ENCODE measurements at regions not wholly inside any gene's neighbourhood (a gene's known extent, or its start where the extent isn't known, plus 50 kb on each side); places are given as distances from the start of the nearest gene placed in this dataset.
A peak's percentile ranks its signal among the peaks of the same experiment; 100 is the strongest.
"Not testable (repeated sequence)": the region's sequence is repeated elsewhere in the genome, so short reads cannot be mapped to it uniquely, and the experiment has no call there.

GRCh38 chr12:68505970-68506369, 104.7 kb upstream of the RAP1B start:
- DNase-seq, result no peak

DNA sequence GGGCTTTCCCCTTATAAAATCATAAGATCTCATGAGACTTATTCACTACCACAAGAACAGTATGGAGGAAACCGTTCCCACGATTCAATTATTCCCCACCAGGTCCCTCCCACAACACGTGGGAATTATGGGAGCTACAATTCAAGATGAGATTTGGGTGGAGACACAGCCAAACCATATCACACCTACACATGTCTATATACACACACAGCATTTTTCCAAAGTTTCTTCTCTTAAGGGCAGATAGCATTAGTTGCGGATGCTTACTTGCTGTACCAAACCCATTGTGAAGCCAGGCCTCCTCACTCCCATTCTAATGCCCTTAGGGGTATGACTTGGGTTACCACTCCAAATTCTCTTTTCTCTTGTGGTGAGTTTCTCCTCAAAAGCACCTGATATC, 104.1 kb upstream of the RAP1B start:
- no peak for DNase-seq

DNA sequence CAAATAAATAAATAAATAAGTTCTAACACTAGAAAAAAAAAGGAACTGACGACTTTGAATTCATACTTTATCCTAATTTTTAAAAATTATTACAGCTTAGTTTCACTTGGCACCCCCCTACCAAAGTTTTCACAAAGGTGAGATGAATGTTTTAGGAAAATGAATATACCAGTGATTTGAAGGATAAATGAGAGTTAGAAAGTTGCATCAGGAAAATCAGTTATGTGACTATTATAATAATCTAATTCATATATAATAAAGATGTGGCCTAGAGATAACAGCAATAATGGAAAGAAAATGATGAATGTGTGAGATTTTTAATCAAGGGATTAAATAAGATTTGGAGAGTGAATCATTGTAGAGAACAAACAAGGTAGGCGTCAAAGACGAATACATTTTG, 103.0 kb upstream of the RAP1B start:
- DNase-seq, result no peak

DNA sequence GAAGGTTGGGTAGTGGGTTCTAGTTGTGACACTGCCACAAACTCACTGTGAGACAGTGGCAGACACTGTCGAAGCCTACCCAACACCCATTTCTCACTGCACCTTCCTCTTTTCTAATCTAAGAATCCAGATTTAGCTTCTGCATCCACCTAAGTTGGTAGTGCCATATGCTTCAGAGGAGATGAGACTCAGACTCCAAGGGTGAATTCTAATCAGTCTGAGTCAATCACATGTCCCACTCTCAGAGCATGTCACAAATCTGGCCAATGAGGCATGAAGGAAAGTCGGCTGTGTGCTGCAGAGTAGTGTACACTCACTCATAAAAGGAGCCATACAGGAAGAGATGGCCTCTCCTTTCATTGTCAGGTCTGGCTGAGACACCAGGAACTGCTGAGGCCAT, 102.1 kb upstream of the RAP1B start:
- no peak for DNase-seq

- DNase-seq, result no peak
These were observed 101.5 kb upstream of the RAP1B start for GRCh38 chr12:68509242-68509641.

DNA sequence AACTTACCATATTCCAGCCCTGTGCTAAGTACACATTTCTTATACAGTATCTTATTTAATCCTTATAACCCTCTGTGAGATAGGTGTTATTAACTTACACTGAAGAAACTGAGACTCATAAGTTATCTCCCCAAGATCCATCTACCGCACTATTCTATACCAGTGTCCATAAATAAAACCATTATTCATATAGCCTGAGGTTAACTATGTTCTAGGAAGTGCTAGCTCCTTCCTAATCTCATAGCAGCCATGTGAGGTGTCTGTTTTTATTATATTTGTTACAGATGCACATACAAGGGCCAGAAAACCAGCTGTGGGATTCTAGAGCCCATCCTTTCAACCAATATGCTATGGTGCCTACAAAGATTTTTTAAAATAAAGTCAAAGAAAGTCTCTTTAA, 100.3 kb upstream of the RAP1B start:
- DNase-seq, result no peak

GRCh38 chr12:68514807-68515411, 95.8 kb upstream of the RAP1B start:
- DNase-seq, result no peak

- no peak for DNase-seq
These were observed 94.9 kb upstream of the RAP1B start for GRCh38 chr12:68515793-68516192.

DNA sequence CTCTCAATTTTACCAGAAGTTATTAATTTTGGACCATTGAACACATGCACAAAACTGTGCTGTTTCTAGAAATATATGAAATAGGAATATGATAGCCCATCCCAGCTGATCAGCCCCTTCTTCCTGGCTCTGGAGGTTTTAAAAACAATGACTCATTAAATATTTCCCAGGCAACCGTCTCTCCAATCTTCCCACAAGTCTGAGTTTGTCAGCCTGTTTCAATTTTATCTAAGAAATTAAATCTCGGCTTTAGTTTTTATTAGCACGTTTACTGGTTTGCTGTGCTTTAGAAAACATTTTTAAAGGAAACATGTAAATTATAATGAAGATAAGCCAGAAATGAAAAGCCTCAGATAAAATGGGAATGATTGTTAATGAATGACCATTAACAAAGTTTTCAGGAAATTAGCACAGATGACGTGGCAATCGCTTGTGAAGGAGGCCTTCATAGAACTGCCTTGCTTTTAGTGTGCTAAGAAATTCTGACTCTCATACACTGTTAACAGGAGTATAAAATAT, 89.3 kb upstream of the RAP1B start:
- DNase-seq, result no peak

DNA sequence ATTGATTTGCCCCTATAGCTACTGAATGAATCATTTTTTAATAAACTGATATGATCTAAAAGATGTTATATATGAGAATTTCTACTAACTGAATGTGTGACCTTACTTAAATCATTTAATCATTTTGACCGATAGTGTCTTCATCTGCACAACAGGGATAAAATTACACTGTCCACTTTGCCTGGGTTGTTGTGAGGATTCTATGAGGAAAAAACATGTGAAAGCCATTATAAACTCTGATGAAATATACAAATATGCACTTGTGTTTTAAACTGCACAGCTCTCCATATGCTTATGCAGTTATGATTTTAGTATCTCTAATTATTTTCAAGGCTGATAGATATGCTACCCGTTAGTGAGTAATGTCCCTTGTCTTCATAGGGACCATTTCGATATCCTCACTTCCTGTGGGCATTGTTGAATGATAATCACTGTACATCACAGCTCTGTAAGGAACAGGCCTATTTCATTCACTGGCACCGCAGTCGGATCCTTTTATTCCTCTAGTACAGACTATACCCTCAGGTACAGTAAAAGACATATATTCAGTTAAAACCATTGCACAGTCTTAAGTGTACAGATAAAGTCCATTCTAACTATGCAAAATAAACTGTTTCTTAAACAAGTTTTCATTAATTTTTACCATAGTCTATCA, 88.7 kb upstream of the RAP1B start:
- no peak for DNase-seq

- DNase-seq, result no peak
These were observed 81.2 kb upstream of the RAP1B start for GRCh38 chr12:68529466-68529865.

- DNase-seq, result no peak
These were observed 80.8 kb upstream of the RAP1B start for GRCh38 chr12:68529869-68530268.

- DNase-seq, result no peak
These were observed 80.4 kb upstream of the RAP1B start for GRCh38 chr12:68530299-68530698.

- no peak for DNase-seq
These were observed 79.7 kb upstream of the RAP1B start for GRCh38 chr12:68530965-68531364.

- no peak for DNase-seq
These were observed 78.4 kb upstream of the RAP1B start for GRCh38 chr12:68532204-68532886.

- DNase-seq, result no peak
These were observed 77.8 kb upstream of the RAP1B start for GRCh38 chr12:68532887-68533248.

DNA sequence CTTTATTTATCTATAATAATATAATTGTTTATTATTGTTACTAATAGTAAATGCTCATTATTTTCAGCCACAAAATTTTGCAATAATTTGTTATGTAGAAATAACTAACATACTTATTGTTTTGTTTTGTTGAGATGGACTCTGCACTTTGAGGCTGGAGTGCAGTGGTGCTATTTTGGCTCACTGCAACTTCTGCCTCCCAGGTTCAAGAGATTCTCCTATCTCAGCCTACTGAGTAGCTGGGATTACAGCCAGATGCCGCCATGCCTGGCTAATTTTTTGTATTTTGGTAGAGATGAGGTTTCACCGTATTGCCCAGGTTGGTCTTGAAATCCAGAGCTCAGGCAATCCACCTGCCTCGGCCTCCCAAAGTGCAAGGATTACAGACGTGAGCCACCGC, 76.6 kb upstream of the RAP1B start:
- DNase-seq, result no peak

DNA sequence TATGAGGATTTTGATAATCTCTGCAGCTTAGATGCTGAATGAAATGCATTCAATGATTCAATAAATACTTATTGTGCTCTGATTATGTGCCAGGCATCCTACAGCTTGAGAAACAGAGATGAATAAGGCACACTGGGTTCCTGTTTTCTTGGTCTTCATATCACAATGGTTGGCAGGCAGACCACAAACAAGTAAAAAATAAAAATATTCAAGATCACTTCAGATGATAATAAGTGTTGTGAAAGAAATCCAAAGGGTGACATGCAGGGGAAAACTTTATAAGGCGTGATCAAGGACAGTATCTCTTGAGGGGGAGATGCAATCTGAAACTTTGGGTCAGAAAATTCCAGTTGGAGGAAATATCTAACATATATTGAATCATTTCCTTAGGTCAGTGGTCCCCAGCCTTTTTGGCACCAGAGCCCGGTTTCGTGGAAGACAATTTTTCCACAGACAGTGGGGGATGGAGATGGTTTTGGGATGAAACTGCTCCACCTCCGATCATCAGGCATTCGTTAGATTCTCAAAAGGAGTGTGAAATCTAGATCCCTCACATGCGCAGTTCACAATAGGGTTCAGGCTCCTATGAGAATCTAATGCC, 73.7 kb upstream of the RAP1B start:
- no peak for DNase-seq

DNA sequence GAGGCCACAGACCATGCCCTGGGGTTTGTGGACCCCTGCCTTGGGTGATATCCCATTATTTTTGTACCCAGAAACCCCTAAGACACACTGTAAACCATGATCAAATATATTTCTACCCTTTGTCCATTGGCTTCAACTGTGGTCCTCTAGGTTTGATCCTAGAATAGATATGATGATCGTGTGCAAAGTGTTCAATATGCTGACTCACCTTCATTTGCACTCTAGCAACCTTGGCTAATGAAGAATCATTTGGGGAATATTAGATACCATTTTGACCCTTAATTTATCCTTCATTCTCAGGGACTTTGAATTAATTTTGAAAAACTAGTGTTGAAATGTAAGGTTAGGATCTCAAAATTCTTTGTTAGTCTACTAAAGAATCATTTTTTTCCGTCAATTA, 73.1 kb upstream of the RAP1B start:
- DNase-seq, result no peak

- peak in 2 of 51 donors; percentile 1 to 2 for DNase-seq
These were observed 71.7 kb upstream of the RAP1B start for GRCh38 chr12:68538726-68539614.

DNA sequence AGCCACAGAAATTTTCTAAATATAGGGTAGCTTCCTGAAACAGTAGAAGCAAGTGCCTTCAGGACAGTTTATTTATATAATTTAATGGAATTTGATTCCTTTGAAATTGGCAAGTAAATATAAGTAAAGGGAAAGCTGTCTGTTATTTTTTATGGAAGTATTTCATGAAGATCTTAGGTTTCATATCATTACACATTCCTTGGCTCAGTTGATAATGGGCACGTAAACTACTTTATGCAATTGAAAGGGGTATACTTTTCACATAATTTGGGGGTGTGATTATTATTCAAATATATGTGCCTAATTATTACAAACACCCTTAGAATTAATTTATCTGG, 71.1 kb upstream of the RAP1B start:
- DNase-seq, result no peak

GRCh38 chr12:68540768-68541167, 69.9 kb upstream of the RAP1B start:
- DNase-seq, result not testable (repeated sequence)
